ENCODE measurements at regions not wholly inside any gene's neighbourhood (a gene's known extent, or its start where the extent isn't known, plus 50 kb on each side); places are given as distances from the start of the nearest gene placed in this dataset.

GRCh38 chr17:77330602-77331081, 189.9 kb downstream of the SEC14L1 start:
- Histone ChIP-seq H3K9me3 (ENCODE audit: insufficient read depth in 2 of 2, low read depth in 1 of 2, low read length in 1 of 2) (no peaks in the 10 kb centered on the region), H3K79me2 (ENCODE audit: control insufficient read depth in 1 of 2, insufficient read depth in 2 of 2, low read length in 2 of 2) (no peaks in the 10 kb centered on the region), H2BK15ac (ENCODE audit: low read length) (no peak overlapping the region), H4K91ac (replicated peaks; ENCODE audit: insufficient read length, low read length) (no peak overlapping the region), H3K79me1 (ENCODE audit: low read depth, low read length) (peaks cover 3% of the 10 kb centered on the region; the same call in 1 of the 2 replicates), H2AFZ (ENCODE audit: low read length) (no peak overlapping the region), H4K20me1 (replicated peaks in 1 of 2; ENCODE audit: control insufficient read depth in 1 of 2, insufficient read depth in 2 of 2, low read length in 2 of 2) (peaks cover 5% of the 10 kb centered on the region in 2 experiments), H4K8ac (ENCODE audit: extremely low read depth, insufficient read depth, low read length) (no peak overlapping the region), H3K27ac (ENCODE audit: low read depth, low read length) (no peak overlapping the region), H3K4ac (replicated peaks; ENCODE audit: insufficient read length, low read depth, low read length) (no peak overlapping the region), H3K9ac (replicated peaks in 1 of 4; ENCODE audit: extremely low read depth in 1 of 4, low read depth in 3 of 4, low read length in 3 of 4) (no peak overlapping the region), H4K5ac (ENCODE audit: insufficient read length, low read depth, low read length) (no peak overlapping the region), H2BK20ac (ENCODE audit: low read length) (no peak overlapping the region), H3K4me2 (ENCODE audit: insufficient read depth in 1 of 2, low read depth in 2 of 2, low read length in 2 of 2) (no peak overlapping the region), H3K18ac (ENCODE audit: extremely low read depth, low read length) (no peak overlapping the region), H3K23me2 (ENCODE audit: low read depth, low read length) (no peaks in the 10 kb centered on the region; the same call in 1 of the 2 replicates), H2BK120ac (replicated peaks; ENCODE audit: low read depth, low read length) (no peak overlapping the region), H3K4me1 (replicated peaks in 1 of 4; ENCODE audit: control insufficient read depth in 3 of 4, insufficient read depth in 4 of 4, low read length in 3 of 4) (peaks cover 0 to 9% (median under 1%) of the 10 kb centered on the region in 4 experiments; a peak in 3 of 7 replicates), H3K27me3 (replicated peaks in 1 of 4; ENCODE audit: control insufficient read depth in 3 of 4, extremely low read depth in 1 of 4, insufficient read depth in 3 of 4, low read length in 3 of 4) (no peaks in the 10 kb centered on the region), H3K14ac (ENCODE audit: insufficient read length) (no peak overlapping the region), H2BK12ac (ENCODE audit: low read depth, low read length) (0 out of 2 replicates have a peak overlapping the region, but pooled peaks have one; percentile 71), H3K56ac (replicated peaks; ENCODE audit: insufficient read length, low read depth, low read length) (no peak overlapping the region), H3K23ac (ENCODE audit: insufficient read length) (no peak overlapping the region), H2AK5ac (ENCODE audit: low read depth, low read length) (no peak overlapping the region), H3K4me3 (ENCODE audit: extremely low read depth in 1 of 4, insufficient read depth in 2 of 4, low read depth in 3 of 4, low read length in 4 of 4) (no peak overlapping the region), H3K36me3 (ENCODE audit: control insufficient read depth in 2 of 4, insufficient read depth in 4 of 4, low read length in 3 of 4) (no peaks in the 10 kb centered on the region), H2BK5ac (ENCODE audit: low read depth, low read length) (no peak overlapping the region)
- ChIA-PET CTCF (ENCODE audit: partially characterized antibody) (interaction anchor here (0.6 to 7.7 kb wide), 27 partner anchors 8 to 194 kb away, joined by 3 to 80 read pairs (median 5); a partner anchor contains a TSS), POLR2A (ENCODE audit: partially characterized antibody) (interaction anchor here (0.9 to 1.3 kb wide), 2 partner anchors 12 to 61 kb away, joined by 3 read pairs; no protein-coding TSS in a partner anchor)
- DNase-seq (ENCODE audit: low read depth in 1 of 2, low spot score in 2 of 2), result no peak
- 84% methylated on average over 10 of the region's 10 CpGs; no CpG with 5 or more reads in 1 of the 2 experiments for WGBS, 2 experiments (ENCODE audit: extremely low coverage in 1 of 2, insufficient coverage in 1 of 2, insufficient read length in 1 of 2, insufficient replicate concordance in 2 of 2, low coverage in 1 of 2, low lambda C conversion rate in 2 of 2, missing lambda C conversion rate in 1 of 2)
- TF ChIP-seq YY1 (IDR thresholded peaks at IDR 0.05; ENCODE audit: low read depth, low read length) (no peak), SP1 (IDR thresholded peaks at IDR 0.05; ENCODE audit: low read depth, low read length) (no peak), RXRA (IDR thresholded peaks at IDR 0.05; ENCODE audit: insufficient read depth, low read depth, low read length) (no peak), KDM5A (IDR thresholded peaks at IDR 0.05; ENCODE audit: low read length) (no peak), TCF12 (IDR thresholded peaks at IDR 0.05; ENCODE audit: low read depth, low read length) (no peak), POLR2A (IDR thresholded peaks at IDR 0.05; ENCODE audit: control extremely low read depth in 1 of 2, low read depth in 2 of 2, low read length in 2 of 2) (no peak), BCL11A (IDR thresholded peaks at IDR 0.05; ENCODE audit: low read depth in 2 of 2, low read length in 2 of 2) (no peak), POU5F1 (IDR thresholded peaks at IDR 0.05; ENCODE audit: low read depth, low read length) (no peak), JUND (IDR thresholded peaks at IDR 0.05; ENCODE audit: low read length) (no peak), CHD1 (IDR thresholded peaks at IDR 0.05; ENCODE audit: low read depth, low read length) (no peak), ZNF274 (IDR thresholded peaks at IDR 0.05; ENCODE audit: borderline replicate concordance, extremely low read depth, low read length) (no peak), GABPA (IDR thresholded peaks at IDR 0.05; ENCODE audit: borderline replicate concordance, insufficient read depth, low read length) (no peak), CHD2 (IDR thresholded peaks at IDR 0.05; ENCODE audit: low read length) (no peak), RAD21 (IDR thresholded peaks at IDR 0.05 in 1 of 2, conservative IDR thresholded peaks at IDR 0.05 in 1 of 2; ENCODE audit: low read depth in 2 of 2, low read length in 2 of 2) (no peak)
- no peak for FAIRE-seq
